Fibroblast of skin of left biceps (primary cell): ENCODE measurements at regions not wholly inside any gene's neighbourhood (a gene's known extent, or its start where the extent isn't known, plus 50 kb on each side); places are given as distances from the start of the nearest gene placed in this dataset.
"Not testable (repeated sequence)": the region's sequence is repeated elsewhere in the genome, so short reads cannot be mapped to it uniquely, and the experiment has no call there.

ENCODE experiments used
- DNase-seq, 2 experiments: peaks; one replicate each; pipeline ENCODE4 v3.0.0-alpha.2; 2013; ENCODE audit warnings: low read depth in 2 of 2

DNA sequence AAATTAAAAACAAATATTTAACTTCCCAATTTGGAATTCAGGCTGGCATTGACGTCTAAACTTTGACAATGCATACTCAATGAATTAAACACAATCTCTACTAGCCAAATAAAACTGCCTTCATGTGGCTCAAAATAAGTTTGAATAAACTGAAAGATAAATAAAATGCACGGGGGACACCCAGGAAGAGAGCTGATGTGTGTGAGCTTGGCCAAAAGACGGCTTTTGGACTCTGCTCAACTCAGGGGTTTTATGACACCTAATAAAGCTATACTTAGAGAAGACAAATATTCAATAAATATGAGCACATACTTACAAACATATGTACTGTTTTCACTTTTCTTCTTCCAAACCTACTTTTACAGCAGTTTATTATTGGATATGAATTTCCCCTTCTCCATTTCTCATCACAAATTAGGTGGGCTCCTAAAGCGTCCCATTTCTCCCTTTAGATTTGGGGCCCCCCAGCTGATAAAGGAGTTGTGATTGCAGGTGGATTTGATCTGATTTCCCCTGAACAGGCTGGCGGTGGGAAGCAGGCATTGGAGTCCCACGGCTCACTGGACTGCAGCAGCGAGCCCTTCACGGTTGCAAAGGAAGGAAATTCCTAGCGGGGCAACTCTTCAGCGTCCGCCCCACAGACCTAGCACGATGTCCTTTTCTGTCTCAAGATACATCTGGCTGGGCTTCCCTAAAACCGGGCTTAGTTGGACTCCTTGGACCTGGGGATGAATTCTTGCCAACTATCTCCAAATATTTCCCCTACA is 79.6 kb downstream of the INSIG1 start:
- no peak for DNase-seq

DNA sequence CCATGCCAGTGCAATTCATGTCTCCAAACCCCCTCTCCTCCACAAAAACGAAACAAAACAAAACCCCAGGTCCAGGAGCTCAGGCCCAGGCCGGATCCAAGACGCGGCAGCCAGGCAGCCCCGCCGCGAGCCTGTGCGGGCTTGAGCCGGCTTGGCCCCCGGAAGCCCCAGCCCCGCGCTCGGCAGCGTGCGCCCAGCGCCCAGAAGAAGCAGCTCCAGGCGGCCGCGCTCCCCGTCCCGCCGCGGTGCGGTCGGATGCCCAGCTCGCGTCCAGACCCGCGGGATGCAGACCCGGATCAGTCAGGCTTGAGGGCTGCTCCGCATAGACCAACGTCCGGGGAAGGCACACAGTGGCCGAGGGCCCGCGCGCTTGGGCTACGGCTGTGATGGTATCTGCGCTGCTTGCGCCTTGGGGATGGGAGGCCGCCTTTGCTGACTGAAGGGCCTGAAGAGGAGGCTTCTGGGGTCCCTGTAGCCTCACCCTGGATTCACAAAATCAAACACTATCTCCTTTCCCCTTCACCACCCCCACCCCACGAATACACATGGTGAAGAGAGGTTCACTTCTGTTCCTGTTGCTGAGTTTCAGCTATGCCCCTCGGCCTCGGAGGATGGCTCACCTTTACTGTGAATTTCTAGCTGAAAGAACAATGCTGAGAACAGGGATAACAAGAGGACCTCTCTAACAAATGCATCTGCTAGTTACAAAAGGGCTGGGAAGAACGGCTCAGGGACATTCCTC is 79.9 kb upstream of the EN2 start:
- no peak for DNase-seq

DNA sequence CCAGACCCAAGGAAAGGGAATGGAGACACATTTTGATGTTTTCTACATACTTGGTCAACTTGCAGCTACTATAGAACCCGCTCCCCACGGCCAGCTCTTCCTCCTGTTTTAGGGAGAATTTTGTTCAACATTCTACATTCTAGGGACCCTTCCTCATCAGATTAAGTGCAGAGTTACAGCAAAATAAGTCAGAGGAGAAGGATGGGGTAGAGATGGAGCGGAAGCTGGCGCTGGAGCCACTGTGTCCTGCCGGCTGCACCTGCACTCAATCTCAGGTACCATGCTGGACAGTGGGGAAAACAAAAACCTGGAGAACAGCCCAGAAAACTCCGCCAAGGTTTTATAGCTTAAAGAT is 79.4 kb upstream of the EN2 start:
- DNase-seq = no peak

DNA sequence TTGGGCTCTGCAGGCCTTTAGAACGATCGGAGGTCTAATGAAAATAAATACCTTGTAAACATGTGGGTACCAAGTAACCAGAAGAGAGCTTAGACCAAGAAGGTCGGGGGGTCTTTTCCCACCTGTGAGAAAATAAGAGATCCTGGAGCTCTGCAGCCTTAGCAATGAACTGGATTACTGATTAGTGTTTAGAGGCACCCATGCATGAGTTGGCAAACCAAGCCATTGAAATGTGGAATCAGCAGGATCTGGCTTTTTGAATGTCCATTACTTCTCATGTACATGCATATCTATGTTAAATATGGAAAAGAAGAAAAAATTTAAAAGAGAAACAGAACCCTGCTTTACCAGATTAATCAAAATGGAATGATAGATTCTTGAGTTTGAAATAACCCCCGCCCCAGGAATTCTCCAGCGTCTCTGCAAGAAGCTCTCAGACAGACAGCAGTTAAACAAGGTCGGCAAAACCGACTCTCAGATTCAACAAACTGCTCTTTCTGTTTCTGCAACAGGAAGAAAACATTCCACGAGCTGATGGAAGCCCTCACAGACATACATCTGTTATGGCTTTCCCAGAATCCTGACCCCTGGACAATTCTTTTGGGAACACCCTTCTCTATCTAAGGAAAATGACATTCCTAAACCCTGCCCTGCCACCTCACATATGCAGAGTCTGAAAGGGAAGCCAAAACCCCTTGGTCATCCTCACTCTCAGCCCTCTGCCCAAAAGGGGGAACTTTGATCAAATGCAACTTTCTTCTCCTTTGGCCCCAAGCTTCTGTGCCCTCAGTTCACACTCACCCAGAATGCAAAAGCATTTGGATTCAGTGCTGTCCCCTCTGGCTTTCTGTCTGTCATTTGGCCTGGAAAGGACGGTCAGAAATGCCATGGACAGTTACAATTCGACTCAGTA is 78.7 kb upstream of the EN2 start:
- no peak for DNase-seq

- peak in 1 of 2 experiments; percentile 8 for DNase-seq
These were observed 77.6 kb upstream of the EN2 start for GRCh38 chr7:155380221-155380861.

DNA sequence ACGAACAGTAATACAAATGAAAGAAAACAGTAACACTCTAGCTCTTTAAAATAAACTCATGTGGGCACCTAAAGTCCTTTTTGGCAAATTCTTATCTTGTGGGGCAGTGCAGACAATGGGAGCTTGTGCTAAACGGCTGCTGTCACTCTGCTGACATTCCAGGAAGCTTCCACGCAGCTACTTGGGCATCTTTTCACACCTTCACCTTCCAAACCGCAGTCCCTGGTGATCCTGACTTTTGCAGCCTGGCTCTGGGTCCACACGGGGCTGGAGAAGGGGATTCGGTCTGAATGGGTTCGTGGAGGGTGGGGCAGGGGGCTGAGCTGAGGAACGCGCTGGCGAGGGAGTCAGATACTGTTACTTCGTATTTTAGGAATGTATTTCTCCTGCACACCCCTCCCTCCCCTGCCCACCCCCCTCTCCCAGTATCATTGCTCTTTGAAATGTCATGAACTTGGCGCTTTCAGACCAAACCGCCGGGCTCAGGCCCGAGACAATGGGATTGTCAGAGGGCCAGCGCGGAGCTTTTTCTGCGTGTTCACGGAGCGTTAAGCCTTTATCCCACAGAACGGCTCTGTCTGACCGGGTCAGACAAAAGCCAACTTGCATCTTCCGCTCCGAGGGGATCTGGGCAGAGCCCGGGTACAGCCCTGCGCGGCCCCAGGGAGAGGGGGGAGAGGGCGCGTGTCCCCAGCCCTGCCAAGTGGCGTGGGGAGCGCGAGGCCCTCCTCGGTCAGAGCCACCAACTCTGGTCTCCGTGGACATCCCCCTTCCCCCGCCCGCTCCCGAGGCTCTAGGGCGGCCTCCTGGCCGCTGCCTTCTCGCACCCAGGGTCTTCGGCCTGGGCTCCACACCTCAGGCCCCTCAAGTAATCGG is 76.7 kb upstream of the EN2 start:
- DNase-seq = no peak

GRCh38 chr7:155381852-155382801 is 75.8 kb upstream of the EN2 start:
- DNase-seq = no peak

- DNase-seq = no peak
These were observed 75.1 kb upstream of the EN2 start for GRCh38 chr7:155382802-155383171.

GRCh38 chr7:155383756-155384491 is 74.0 kb upstream of the EN2 start:
- DNase-seq = no peak

DNA sequence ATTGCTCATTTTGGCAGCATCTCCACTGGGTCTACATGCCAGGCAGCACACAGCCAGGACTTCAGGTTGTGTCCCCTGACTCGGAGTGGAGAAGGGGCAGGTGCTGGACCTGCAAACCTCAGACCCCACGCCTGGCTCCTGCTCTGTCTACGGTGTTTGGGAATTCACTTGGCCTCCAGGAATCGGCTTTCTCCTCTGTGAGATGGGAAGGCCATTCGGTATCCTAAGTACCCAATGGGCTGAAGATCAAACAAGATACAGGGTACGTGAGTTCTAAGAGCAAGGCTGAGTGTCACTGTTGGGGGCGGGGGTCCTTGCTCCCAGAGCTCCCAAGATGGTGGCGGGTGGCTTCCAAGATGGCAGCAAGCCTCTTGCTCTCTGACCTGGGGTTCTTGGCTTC is 73.2 kb upstream of the EN2 start:
- no peak for DNase-seq

DNA sequence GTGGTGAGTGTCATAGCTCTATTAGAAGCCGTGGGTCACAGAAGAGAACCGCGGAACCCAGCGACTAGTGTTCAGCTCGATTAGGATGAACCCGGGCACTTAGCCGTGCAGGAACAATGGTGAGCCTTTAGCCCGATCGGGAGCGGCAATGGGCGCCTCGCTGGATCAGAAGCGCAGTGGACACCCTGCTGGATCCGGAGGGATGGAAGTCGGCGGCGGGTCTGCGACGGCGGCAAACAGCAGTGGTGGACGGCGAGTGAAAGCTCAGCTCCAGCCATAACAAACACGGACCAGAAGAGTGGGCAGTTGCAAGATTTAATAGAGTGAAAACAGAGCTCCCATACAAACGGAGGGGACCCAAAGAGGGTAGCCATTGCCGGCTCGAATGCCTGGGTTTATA is 72.7 kb upstream of the EN2 start:
- DNase-seq = not testable (repeated sequence)

DNA sequence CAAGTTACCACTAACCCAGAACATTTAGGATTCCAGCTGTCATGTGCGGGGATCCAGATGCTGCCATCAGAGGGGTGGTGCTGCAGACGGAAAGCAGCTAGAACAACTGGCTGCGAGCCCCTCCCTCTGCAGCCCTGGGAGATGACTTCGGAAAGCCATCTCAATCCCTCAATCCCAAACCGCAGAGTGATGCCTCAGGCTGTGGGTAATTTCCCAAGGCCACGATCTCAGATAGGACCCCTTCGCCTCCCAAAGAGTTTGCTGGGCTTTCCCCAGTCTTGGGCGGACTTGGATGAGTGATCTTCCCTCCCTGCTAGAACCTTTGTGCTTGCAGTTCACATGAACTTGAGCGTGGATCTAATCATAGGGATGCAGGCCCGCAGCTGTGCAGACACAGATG is 71.3 kb upstream of the EN2 start:
- no peak for DNase-seq

- DNase-seq = no peak
These were observed 70.8 kb upstream of the EN2 start for GRCh38 chr7:155387066-155387620.

GRCh38 chr7:155388561-155388960 is 69.4 kb upstream of the EN2 start:
- DNase-seq = no peak

- no peak for DNase-seq
These were observed 66.5 kb upstream of the EN2 start for GRCh38 chr7:155391414-155391813.

- no peak for DNase-seq
These were observed 65.0 kb upstream of the EN2 start for GRCh38 chr7:155392726-155393570.

DNA sequence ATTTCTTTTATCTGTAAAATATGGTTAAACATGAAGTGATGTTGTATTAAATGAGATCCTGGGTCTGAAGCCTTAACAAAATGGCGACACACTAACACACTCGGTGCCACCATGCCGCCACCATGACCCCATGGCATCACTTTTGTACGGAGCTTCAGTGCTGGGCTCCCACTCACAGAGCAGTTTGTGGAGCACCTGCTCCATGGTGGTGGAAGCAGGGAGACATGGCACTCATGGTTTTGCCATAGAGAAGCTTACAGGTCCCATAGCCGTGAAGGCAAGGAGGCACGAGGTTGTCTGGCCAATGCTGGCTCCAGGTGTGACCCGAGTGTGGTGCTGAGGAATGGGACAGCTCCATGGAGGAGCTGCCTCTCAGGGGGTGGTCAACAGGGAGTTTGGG is 63.5 kb upstream of the EN2 start:
- no peak for DNase-seq
